HCT116 (cell line): ENCODE measurements at regions not wholly inside any gene's neighbourhood (a gene's known extent, or its start where the extent isn't known, plus 50 kb on each side); places are given as distances from the start of the nearest gene placed in this dataset.

ENCODE experiments used
- ATAC-seq: fragments of 200-7000 bp; cut with Tn5 transposase; 2 replicates; pipeline ENCODE4 v1.9.1; 2020; ENCODE audit warnings: mild to moderate bottlenecking, moderate library complexity
- BruUV-seq: library from RNA; stranded (reverse); fragments of 400-500 nt; replicated peaks from 2 replicates; lab custom pipeline; 2021; lab: Mats Ljungman, UMichigan
- CTCF ChIA-PET: fragments of 300-600 bp; sonication (Branson Sonifier 250); formaldehyde crosslinking; loops from one replicate; lab custom pipeline; 2021; ENCODE audit warnings: antibody characterized with exemption; lab: Charles Lee
- POLR2A ChIA-PET: fragments of 300-600, 350-600 bp; sonication (Branson Sonifier 250); formaldehyde crosslinking; loops from one replicate; lab custom pipeline; 2021; ENCODE audit warnings: antibody characterized with exemption; lab: Charles Lee
- RAD21 ChIA-PET, 2 experiments: fragments of 300-600 bp; sonication (Branson Sonifier 250); formaldehyde crosslinking; loops; one replicate each; lab custom pipeline; 2023; ENCODE audit warnings: low total read pairs in 2 of 2; ENCODE audit not compliant: uncharacterized antibody in 2 of 2, unreplicated experiment in 2 of 2, low non-redundant PET in 1 of 2; lab: Charles Lee
- DNase-seq: peaks from one replicate; pipeline ENCODE4 v3.0.0-alpha.2; 2010; ENCODE audit warnings: low read depth, low spot score
- H2AFZ ChIP-seq: fragments of 200-600 bp; shearing (Covaris generic), sonication (generic); 2 replicates; pipeline ENCODE4 v1.6.1; 2017; ENCODE audit warnings: low read depth, mixed run types, mixed read lengths, antibody characterized with exemption, low read length; ENCODE audit not compliant: poor library complexity, severe bottlenecking
- H3K27ac ChIP-seq: 2 replicates; pipeline ENCODE4 v1.5.1; 2012; ENCODE audit warnings: low read depth, low read length
- H3K27me3 ChIP-seq: fragments of 200-600 bp; sonication (generic); 2 replicates; pipeline ENCODE4 v1.6.1; 2016; ENCODE audit warnings: mixed run types, low read length, mixed read lengths; ENCODE audit not compliant: insufficient read depth
- H3K36me3 ChIP-seq, 2 experiments: fragments of 200-500 bp in 1 of 2; fragments of 200-600 bp in 1 of 2; sonication (Bioruptor generic) in 1 of 2; sonication (generic) in 1 of 2; 2 replicates each; pipeline versions ENCODE4 v1.5.1 to v1.6.1; 2014 to 2016; ENCODE audit warnings: low read length in 2 of 2, inconsistent platforms in 1 of 2, mixed read lengths in 1 of 2, mixed run types in 1 of 2; ENCODE audit not compliant: insufficient read depth in 2 of 2, control insufficient read depth in 1 of 2
- H3K4me1 ChIP-seq, 2 experiments: fragments of 200-600 bp in 1 of 2; sonication (generic) in 1 of 2; 2 replicates each; pipeline versions ENCODE4 v1.5.1 to v1.6.1; 2012 to 2017; ENCODE audit warnings: low read length in 2 of 2, inconsistent platforms in 1 of 2, mild to moderate bottlenecking in 1 of 2, mixed read lengths in 1 of 2, mixed run types in 1 of 2, moderate library complexity in 1 of 2; ENCODE audit not compliant: insufficient read depth in 2 of 2, control insufficient read depth in 1 of 2
- H3K4me2 ChIP-seq: fragments of 200-600 bp; sonication (generic); 2 replicates; pipeline ENCODE4 v1.6.1; 2017; ENCODE audit warnings: mixed run types, low read length, mixed read lengths
- H3K4me3 ChIP-seq, 2 experiments: fragments of 200-600 bp in 1 of 2; sonication (generic) in 1 of 2; replicated peaks in 1 of 2; 2 replicates each; pipeline ENCODE4 v1.5.1; 2011 to 2016; ENCODE audit warnings: low read length in 2 of 2, control low read depth in 1 of 2, low read depth in 1 of 2, mild to moderate bottlenecking in 1 of 2, mixed read lengths in 1 of 2, mixed run types in 1 of 2
- H3K79me2 ChIP-seq: fragments of 200-600 bp; sonication (generic); 2 replicates; pipeline ENCODE4 v1.6.1; 2017; ENCODE audit warnings: mild to moderate bottlenecking, mixed run types, low read length, moderate library complexity, mixed read lengths; ENCODE audit not compliant: insufficient read depth
- H3K9ac ChIP-seq: fragments of 200-600 bp; sonication (generic); 2 replicates; pipeline ENCODE4 v1.6.1; 2016; ENCODE audit warnings: low read length, mixed read lengths
- H3K9me2 ChIP-seq: fragments of 200-600 bp; sonication (generic), shearing (Covaris generic); 2 replicates; pipeline ENCODE4 v1.6.1; 2017; ENCODE audit warnings: mixed run types, mild to moderate bottlenecking, moderate library complexity; ENCODE audit not compliant: insufficient read depth
- H3K9me3 ChIP-seq, 2 experiments: fragments of 200-500 bp in 1 of 2; fragments of 200-600 bp in 1 of 2; sonication (Bioruptor generic) in 1 of 2; sonication (generic) in 1 of 2; 2 replicates each; pipeline ENCODE4 v1.6.1; 2014 to 2017; ENCODE audit warnings: low read length in 2 of 2, mixed read lengths in 2 of 2, inconsistent platforms in 1 of 2, low read depth in 1 of 2, mild to moderate bottlenecking in 1 of 2, mixed run types in 1 of 2, moderate library complexity in 1 of 2; ENCODE audit not compliant: control insufficient read depth in 1 of 2, insufficient read depth in 1 of 2
- H4K20me1 ChIP-seq: fragments of 200-600 bp; sonication (generic), shearing (Covaris generic); 2 replicates; pipeline ENCODE4 v1.6.1; 2017; ENCODE audit warnings: mixed run types, mild to moderate bottlenecking, moderate library complexity; ENCODE audit not compliant: insufficient read depth
- CBX3 ChIP-seq: IDR thresholded peaks from 2 replicates; pipeline ENCODE4 v1.6.1; 2012; ENCODE audit warnings: low read depth
- EGR1 ChIP-seq: IDR thresholded peaks from 2 replicates; pipeline ENCODE4 v1.6.1; 2012; ENCODE audit warnings: low read depth
- JUND ChIP-seq: IDR thresholded peaks from 2 replicates; pipeline ENCODE4 v1.6.1; 2012
- MAX ChIP-seq: IDR thresholded peaks from 2 replicates; pipeline ENCODE4 v1.6.1; 2012
- POLR2A ChIP-seq: IDR thresholded peaks from 2 replicates; pipeline ENCODE4 v1.7.0; 2011; ENCODE audit warnings: borderline replicate concordance; ENCODE audit not compliant: insufficient read depth, insufficient read length; ENCODE audit errors: extremely low read depth
- RAD21 ChIP-seq: IDR thresholded peaks from 2 replicates; pipeline ENCODE4 v1.6.1; 2012; ENCODE audit warnings: low read depth, mild to moderate bottlenecking
- YY1 ChIP-seq: IDR thresholded peaks from 2 replicates; pipeline ENCODE4 v1.6.1; 2011; ENCODE audit warnings: low read length, low read depth, moderate library complexity, mild to moderate bottlenecking; ENCODE audit not compliant: insufficient replicate concordance; ENCODE audit errors: extremely low read depth
- ZBTB33 ChIP-seq: IDR thresholded peaks from 2 replicates; pipeline ENCODE4 v1.6.1; 2011; ENCODE audit warnings: mild to moderate bottlenecking, low read length, moderate library complexity; ENCODE audit not compliant: insufficient replicate concordance; ENCODE audit errors: extremely low read depth
- ZFX ChIP-seq: fragments of 450-650 bp; IDR thresholded peaks from 2 replicates; pipeline ENCODE4 v1.6.1; 2017
- intact Hi-C: fragments of 100-400 bp; cut with micrococcal nuclease; formaldehyde crosslinking; loops from 2 replicates; pipeline ENCODE4 v1.10.0; 2022
- TF ChIP-seq, protein P1 (sequence below), 3 experiments: fragments of 200-600 bp in 1 of 3; sonication (generic) in 1 of 3; IDR thresholded peaks in 2 of 3; conservative IDR thresholded peaks in 1 of 3; 2 replicates each; pipeline ENCODE4 v1.5.1; 2012 to 2017; ENCODE audit warnings: low read depth in 2 of 3, low read length in 2 of 3, antibody characterized with exemption in 1 of 3, borderline replicate concordance in 1 of 3, control low read depth in 1 of 3, mild to moderate bottlenecking in 1 of 3, mixed read lengths in 1 of 3, mixed run types in 1 of 3, moderate library complexity in 1 of 3; ENCODE audit not compliant: insufficient read depth in 1 of 3

DNA sequence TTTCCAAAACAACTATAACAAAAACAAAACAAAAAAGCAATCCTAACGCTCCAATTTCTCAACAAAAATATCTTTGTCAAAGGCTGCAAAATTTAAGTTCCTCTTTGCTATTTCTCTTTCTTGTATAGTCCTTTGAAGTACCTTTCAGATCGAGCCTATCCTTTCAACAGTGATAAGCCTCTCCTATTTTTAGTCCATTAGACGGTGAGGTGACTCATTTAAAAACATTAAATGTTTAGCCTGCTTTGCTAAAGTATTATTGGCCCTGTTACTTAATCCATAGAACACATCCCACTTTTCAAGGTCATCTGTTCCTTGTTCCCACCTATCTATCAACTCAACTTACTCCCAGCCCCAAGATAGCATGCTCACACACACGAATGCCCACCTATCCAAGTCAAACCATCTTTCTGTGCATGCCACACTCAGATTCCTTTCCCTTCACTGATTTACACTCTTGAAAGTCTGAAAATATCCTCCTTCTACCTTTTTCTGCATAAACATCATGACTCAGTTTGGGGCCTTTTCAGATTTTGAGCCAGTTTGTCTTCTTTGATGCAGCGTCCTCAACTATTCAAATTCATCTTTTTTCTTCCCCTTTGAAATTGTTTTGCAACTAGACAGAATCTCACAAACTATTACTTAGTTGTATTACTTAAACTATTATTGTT lies 224.9 kb upstream of the TMEM229A start:
- no peaks in the 10 kb centered on the region for H3K36me3 ChIP-seq
- no peak overlapping the region for H3K27ac ChIP-seq
- no peak for ATAC-seq
- TF ChIP-seq YY1 (no peak), RAD21 (no peak), ZFX (no peak), ZBTB33 (no peak), MAX (no peak)
- ChIA-PET CTCF (no interaction called here), RAD21 (no interaction called here), POLR2A (no interaction called here)
- no peaks in the 10 kb centered on the region for H3K9me3 ChIP-seq
- DNase-seq = no peak
- intact Hi-C loops = no loop called here
- no peak overlapping the region for H2AFZ ChIP-seq
- H3K4me1 ChIP-seq = no peaks in the 10 kb centered on the region
- BruUV-seq = no TSS peak
- no peaks in the 10 kb centered on the region for H4K20me1 ChIP-seq
- no peaks in the 10 kb centered on the region for H3K79me2 ChIP-seq
- H3K9ac ChIP-seq = no peak overlapping the region
- H3K4me2 ChIP-seq = no peak overlapping the region
- H3K27me3 ChIP-seq = no peaks in the 10 kb centered on the region
- no peak overlapping the region for H3K4me3 ChIP-seq
- no peaks in the 10 kb centered on the region for H3K9me2 ChIP-seq

DNA sequence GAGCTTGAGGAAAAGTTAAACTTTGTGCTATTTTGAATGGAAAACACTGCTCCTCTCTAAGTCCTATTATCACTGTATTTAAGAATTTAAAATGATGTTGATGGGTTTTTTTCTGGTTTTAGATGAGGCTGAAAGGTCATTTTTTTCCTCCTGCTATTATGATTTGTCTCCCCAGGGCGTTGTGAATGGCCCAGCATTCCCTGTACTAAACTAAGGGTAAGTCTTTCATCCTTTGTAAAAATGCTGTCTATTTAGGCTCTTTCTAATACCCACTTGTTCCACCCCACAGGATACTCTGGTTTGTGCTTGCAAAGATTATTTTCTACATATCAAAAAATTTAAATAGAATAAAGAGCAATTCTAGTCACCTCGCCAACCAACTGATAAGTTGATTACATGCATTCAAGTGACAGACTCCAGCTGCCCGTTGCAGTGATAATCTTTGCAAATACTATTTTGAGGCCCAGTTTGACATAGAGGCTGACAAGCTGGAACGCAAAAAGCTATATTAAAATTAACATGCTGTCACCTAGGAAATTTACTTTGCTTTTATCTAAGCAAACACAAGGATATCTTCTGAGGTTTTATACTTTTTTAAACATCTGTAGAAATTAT lies 222.3 kb upstream of the TMEM229A start:
- BruUV-seq = no TSS peak
- Histone ChIP-seq H3K79me2 (no peaks in the 10 kb centered on the region), H3K36me3 (no peaks in the 10 kb centered on the region), H3K9me3 (no peaks in the 10 kb centered on the region), H2AFZ (no peak overlapping the region), H3K4me3 (no peak overlapping the region), H3K27ac (no peak overlapping the region), H3K9me2 (no peaks in the 10 kb centered on the region), H3K4me2 (no peak overlapping the region), H3K4me1 (no peaks in the 10 kb centered on the region), H4K20me1 (no peaks in the 10 kb centered on the region), H3K9ac (no peak overlapping the region), H3K27me3 (no peaks in the 10 kb centered on the region)
- DNase-seq (no peak), ATAC-seq (no peak)
- ChIA-PET POLR2A (no interaction called here), CTCF (no interaction called here), RAD21 (no interaction called here)
- intact Hi-C loops = no loop called here
- TF ChIP-seq ZFX (no peak), CBX3 (no peak), EGR1 (no peak), JUND (no peak), ZBTB33 (no peak), POLR2A (no peak)
- TF ChIP-seq, protein P1, sequence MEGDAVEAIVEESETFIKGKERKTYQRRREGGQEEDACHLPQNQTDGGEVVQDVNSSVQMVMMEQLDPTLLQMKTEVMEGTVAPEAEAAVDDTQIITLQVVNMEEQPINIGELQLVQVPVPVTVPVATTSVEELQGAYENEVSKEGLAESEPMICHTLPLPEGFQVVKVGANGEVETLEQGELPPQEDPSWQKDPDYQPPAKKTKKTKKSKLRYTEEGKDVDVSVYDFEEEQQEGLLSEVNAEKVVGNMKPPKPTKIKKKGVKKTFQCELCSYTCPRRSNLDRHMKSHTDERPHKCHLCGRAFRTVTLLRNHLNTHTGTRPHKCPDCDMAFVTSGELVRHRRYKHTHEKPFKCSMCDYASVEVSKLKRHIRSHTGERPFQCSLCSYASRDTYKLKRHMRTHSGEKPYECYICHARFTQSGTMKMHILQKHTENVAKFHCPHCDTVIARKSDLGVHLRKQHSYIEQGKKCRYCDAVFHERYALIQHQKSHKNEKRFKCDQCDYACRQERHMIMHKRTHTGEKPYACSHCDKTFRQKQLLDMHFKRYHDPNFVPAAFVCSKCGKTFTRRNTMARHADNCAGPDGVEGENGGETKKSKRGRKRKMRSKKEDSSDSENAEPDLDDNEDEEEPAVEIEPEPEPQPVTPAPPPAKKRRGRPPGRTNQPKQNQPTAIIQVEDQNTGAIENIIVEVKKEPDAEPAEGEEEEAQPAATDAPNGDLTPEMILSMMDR (IDR thresholded peaks at IDR 0.05 in 2 of 3, conservative IDR thresholded peaks at IDR 0.05 in 1 of 3; ENCODE audit: borderline replicate concordance in 1 of 3, insufficient read depth in 1 of 3, low read depth in 2 of 3, low read length in 2 of 3) = no peak
